Esophagus squamous epithelium (tissue), 4 donors: ENCODE measurements at regions not wholly inside any gene's neighbourhood (a gene's known extent, or its start where the extent isn't known, plus 50 kb on each side); places are given as distances from the start of the nearest gene placed in this dataset.

Source experiments
- CTCF ChIP-seq, 6 experiments: fragments of 450-650 bp in 4 of 6; fragments of 200-600 bp in 2 of 6; sonication (generic) in 2 of 6; IDR thresholded peaks; one replicate each; pipeline ENCODE4 v1.5.1; 2016 to 2019; ENCODE audit warnings: antibody characterized with exemption in 6 of 6, mild to moderate bottlenecking in 4 of 6, moderate library complexity in 4 of 6
- POLR2A ChIP-seq, 4 donors: fragments of 450-650 bp; IDR thresholded peaks; one replicate each; pipeline ENCODE4 v1.6.1; 2017; ENCODE audit warnings: antibody characterized with exemption in 4 of 4, mild to moderate bottlenecking in 4 of 4, moderate library complexity in 3 of 4

GRCh38 chr16:58801838-58802237 lies 67.7 kb upstream of the GOT2 start:
- no peak for TF ChIP-seq CTCF (IDR thresholded peaks at IDR 0.05)
- no peak for TF ChIP-seq POLR2A (IDR thresholded peaks at IDR 0.05)
